Activated CD4-positive, alpha-beta T cell treated with anti-CD3 and anti-CD28 coated beads for 48 hours (primary cell): ENCODE measurements at regions not wholly inside any gene's neighbourhood (a gene's known extent, or its start where the extent isn't known, plus 50 kb on each side); places are given as distances from the start of the nearest gene placed in this dataset.
"Not testable (repeated sequence)": the region's sequence is repeated elsewhere in the genome, so short reads cannot be mapped to it uniquely, and the experiment has no call there.

Source experiments
- DNase-seq: peaks from one replicate; pipeline ENCODE4 v3.0.0-alpha.2; 2020

GRCh38 chr5:63085561-63085960, 506.9 kb downstream of the LRRC70 start:
- DNase-seq, result no peak

- DNase-seq, result not testable (repeated sequence)
These were observed 505.1 kb downstream of the LRRC70 start for GRCh38 chr5:63083689-63084088.

GRCh38 chr5:63081402-63081801, 502.8 kb downstream of the LRRC70 start:
- no peak for DNase-seq

GRCh38 chr5:63070001-63070400, 491.4 kb downstream of the LRRC70 start:
- no peak for DNase-seq

GRCh38 chr5:63055421-63055820, 476.8 kb downstream of the LRRC70 start:
- DNase-seq, result no peak

GRCh38 chr5:63053019-63053638, 474.5 kb downstream of the LRRC70 start:
- no peak for DNase-seq

- DNase-seq, result no peak
These were observed 472.3 kb downstream of the LRRC70 start for GRCh38 chr5:63050916-63051315.

- no peak for DNase-seq
These were observed 471.3 kb downstream of the LRRC70 start for GRCh38 chr5:63049935-63050334.

- no peak for DNase-seq
These were observed 465.2 kb downstream of the LRRC70 start for GRCh38 chr5:63043792-63044191.

- DNase-seq, result no peak
These were observed 453.7 kb downstream of the LRRC70 start for GRCh38 chr5:63032343-63032742.

GRCh38 chr5:63029891-63030290, 451.3 kb downstream of the LRRC70 start:
- DNase-seq, result no peak

- no peak for DNase-seq
These were observed 447.1 kb downstream of the LRRC70 start for GRCh38 chr5:63025679-63026078.

- no peak for DNase-seq
These were observed 443.8 kb downstream of the LRRC70 start for GRCh38 chr5:63022403-63022802.

- no peak for DNase-seq
These were observed 432.5 kb downstream of the LRRC70 start for GRCh38 chr5:63011158-63011557.

- DNase-seq, result no peak
These were observed 429.6 kb downstream of the LRRC70 start for GRCh38 chr5:63008195-63008594.

GRCh38 chr5:62994842-62995241, 416.2 kb downstream of the LRRC70 start:
- not testable (repeated sequence) for DNase-seq

- no peak for DNase-seq
These were observed 407.1 kb downstream of the LRRC70 start for GRCh38 chr5:62985749-62986148.

GRCh38 chr5:62982348-62982747, 403.7 kb downstream of the LRRC70 start:
- no peak for DNase-seq

GRCh38 chr5:62980884-62981283, 402.3 kb downstream of the LRRC70 start:
- no peak for DNase-seq

- DNase-seq, result no peak
These were observed 400.9 kb downstream of the LRRC70 start for GRCh38 chr5:62979472-62979871.

- no peak for DNase-seq
These were observed 399.0 kb downstream of the LRRC70 start for GRCh38 chr5:62977661-62978060.

- DNase-seq, result no peak
These were observed 396.0 kb downstream of the LRRC70 start for GRCh38 chr5:62974623-62975022.

- no peak for DNase-seq
These were observed 390.9 kb downstream of the LRRC70 start for GRCh38 chr5:62969409-62970120.

GRCh38 chr5:62964428-62964827, 385.8 kb downstream of the LRRC70 start:
- DNase-seq, result no peak

- DNase-seq, result no peak
These were observed 382.2 kb downstream of the LRRC70 start for GRCh38 chr5:62960781-62961180.
